A549 (cell line): ENCODE measurements at regions not wholly inside any gene's neighbourhood (a gene's known extent, or its start where the extent isn't known, plus 50 kb on each side); places are given as distances from the start of the nearest gene placed in this dataset.

ENCODE experiments used
- ATAC-seq, 2 experiments: fragments of 200-7000 bp in 1 of 2; fragments of >200 bp in 1 of 2; cut with Nextera tagmentation in 1 of 2; cut with Tn5 transposase in 1 of 2; 3 replicates each; pipeline versions ENCODE4 v1.8.0 to v1.9.1; 2018 to 2020; ENCODE audit warnings: mild to moderate bottlenecking in 1 of 2, moderate library complexity in 1 of 2
- CTCF ChIA-PET: fragments of 300-600 bp; sonication (Branson Sonifier 250); formaldehyde crosslinking; extraction: SDS; loops from one replicate; lab custom pipeline; 2021; ENCODE audit warnings: antibody characterized with exemption, inconsistent platforms; lab: Yijun Ruan, JAX
- POLR2A ChIA-PET: fragments of 350-600 bp; formaldehyde crosslinking; extraction: SDS; loops from one replicate; lab custom pipeline; 2021; ENCODE audit warnings: antibody characterized with exemption, inconsistent platforms; lab: Yijun Ruan, JAX
- DNase-seq, 2 experiments: peaks; one replicate each; pipeline versions ENCODE4 v3.0.0 to v3.0.0-alpha.2; 2011 to 2016; ENCODE audit warnings: low read depth in 1 of 2, low spot score in 1 of 2
- FAIRE-seq: peaks from 2 replicates; lab custom pipeline; 2011; peaks lifted over from hg19 to GRCh38; lab: Jason Lieb, UNC
- H3K27ac ChIP-seq, 2 experiments: fragments of >200 bp; sonication (Bioruptor Twin); formaldehyde crosslinking; 3 replicates each; pipeline ENCODE4 v1.5.1; 2016 to 2017
- H3K4me1 ChIP-seq: fragments of >200 bp; sonication (Bioruptor Twin); formaldehyde crosslinking; 3 replicates; pipeline ENCODE4 v1.6.1; 2016
- H3K4me2 ChIP-seq: fragments of >200 bp; sonication (Bioruptor Twin); formaldehyde crosslinking; 3 replicates; pipeline ENCODE4 v1.6.1; 2016
- H3K4me3 ChIP-seq: fragments of >200 bp; sonication (Bioruptor Twin); formaldehyde crosslinking; 3 replicates; pipeline ENCODE4 v1.5.1; 2016
- H3K9me3 ChIP-seq: fragments of >200 bp; sonication (Bioruptor Twin); formaldehyde crosslinking; 3 replicates; pipeline ENCODE4 v1.6.1; 2016
- CEBPB ChIP-seq, 2 experiments: fragments of >200 bp in 1 of 2; sonication (Bioruptor Twin) in 1 of 2; formaldehyde crosslinking in 1 of 2; IDR thresholded peaks; 2 replicates each; pipeline ENCODE4 v1.6.1; 2012 to 2016
- CTCF ChIP-seq: fragments of >200 bp; sonication (Bioruptor Twin); formaldehyde crosslinking; IDR thresholded peaks from 3 replicates; pipeline ENCODE4 v1.5.1; 2016
- E2F6 ChIP-seq: IDR thresholded peaks from 2 replicates; pipeline ENCODE4 v1.6.1; 2012; ENCODE audit warnings: low read depth, borderline replicate concordance
- EHF ChIP-seq: fragments of 250-450 bp; sonication (Bioruptor Pico); IDR thresholded peaks from 2 replicates; pipeline ENCODE4 v1.5.0; 2020; ENCODE audit warnings: mild to moderate bottlenecking
- EHMT2 ChIP-seq: fragments of 200-600 bp; sonication (generic); IDR thresholded peaks from 2 replicates; pipeline ENCODE4 v1.6.1; 2016; ENCODE audit warnings: antibody characterized with exemption, low read depth, mild to moderate bottlenecking, moderate library complexity
- EP300 ChIP-seq, 2 experiments: fragments of >200 bp; sonication (Bioruptor Twin); formaldehyde crosslinking; IDR thresholded peaks; 2 replicates in 1 of 2; 3 replicates in 1 of 2; pipeline ENCODE4 v1.6.1; 2016 to 2017
- FOSL2 ChIP-seq, 2 experiments: fragments of 450-650 bp in 1 of 2; fragments of >200 bp in 1 of 2; sonication (Bioruptor Twin) in 1 of 2; formaldehyde crosslinking; IDR thresholded peaks; 2 replicates each; pipeline versions ENCODE4 v1.5.0 to v1.6.1; 2016 to 2020; ENCODE audit warnings: mild to moderate bottlenecking in 1 of 2, moderate library complexity in 1 of 2
- FOXS1 ChIP-seq: fragments of 250-450 bp; sonication (Bioruptor Pico); IDR thresholded peaks from 2 replicates; pipeline ENCODE4 v1.5.0; 2020; ENCODE audit warnings: mild to moderate bottlenecking, moderate library complexity
- HEYL ChIP-seq: fragments of 250-450 bp; sonication (Bioruptor Pico); IDR thresholded peaks from 2 replicates; pipeline ENCODE4 v1.8.0; 2021; ENCODE audit warnings: mild to moderate bottlenecking, moderate library complexity
- HMGXB4 ChIP-seq: fragments of 250-450 bp; sonication (Bioruptor Pico); IDR thresholded peaks from 2 replicates; pipeline ENCODE4 v1.5.0; 2021; ENCODE audit warnings: mild to moderate bottlenecking, moderate library complexity, borderline replicate concordance
- JUN ChIP-seq, 2 experiments: fragments of >200 bp; sonication (Bioruptor Twin); formaldehyde crosslinking; IDR thresholded peaks; 2 replicates in 1 of 2; 3 replicates in 1 of 2; pipeline ENCODE4 v1.6.1; 2016 to 2017
- JUNB ChIP-seq: fragments of >200 bp; sonication (Bioruptor Twin); formaldehyde crosslinking; IDR thresholded peaks from 2 replicates; pipeline ENCODE4 v1.6.1; 2016
- KDM5A ChIP-seq: fragments of 200-600 bp; sonication (generic); IDR thresholded peaks from 2 replicates; pipeline ENCODE4 v1.6.1; 2016; ENCODE audit warnings: antibody characterized with exemption, mild to moderate bottlenecking
- MAFK ChIP-seq: fragments of 450-650 bp; IDR thresholded peaks from 2 replicates; pipeline ENCODE4 v1.6.1; 2014; ENCODE audit not compliant: partially characterized antibody
- MAX ChIP-seq: IDR thresholded peaks from 2 replicates; pipeline ENCODE4 v1.6.1; 2012
- NFE2L2 ChIP-seq: fragments of 150-350 bp; conservative IDR thresholded peaks from 2 replicates; pipeline ENCODE4 v1.6.1; 2014; ENCODE audit warnings: low read length
- PHF8 ChIP-seq: fragments of 200-600 bp; sonication (generic); IDR thresholded peaks from 2 replicates; pipeline ENCODE4 v1.6.1; 2016; ENCODE audit warnings: low read depth, mild to moderate bottlenecking, antibody characterized with exemption, moderate library complexity, borderline replicate concordance
- POLR2A ChIP-seq: IDR thresholded peaks from 2 replicates; pipeline ENCODE4 v1.6.1; 2012; ENCODE audit warnings: mild to moderate bottlenecking, low read length
- POLR2AphosphoS2 ChIP-seq: conservative IDR thresholded peaks from 2 replicates; pipeline ENCODE4 v1.6.1; 2012; ENCODE audit warnings: low read length, improper control_type of control experiment, inconsistent platforms
- RAD21 ChIP-seq, 2 experiments: fragments of >200 bp in 1 of 2; sonication (Bioruptor Twin) in 1 of 2; formaldehyde crosslinking in 1 of 2; IDR thresholded peaks in 1 of 2; conservative IDR thresholded peaks in 1 of 2; 2 replicates in 1 of 2; 3 replicates in 1 of 2; pipeline ENCODE4 v1.6.1; 2012 to 2018; ENCODE audit warnings: inconsistent platforms in 1 of 2
- REST ChIP-seq: fragments of 200-600 bp; sonication (generic); IDR thresholded peaks from 2 replicates; pipeline ENCODE4 v1.6.1; 2016; ENCODE audit warnings: antibody characterized with exemption, mild to moderate bottlenecking, moderate library complexity
- RFX5 ChIP-seq: fragments of 450-650 bp; IDR thresholded peaks from 2 replicates; pipeline ENCODE4 v1.7.1; 2014; ENCODE audit warnings: antibody characterized with exemption, mild to moderate bottlenecking, moderate library complexity
- RNF2 ChIP-seq: fragments of 200-600 bp; sonication (generic); IDR thresholded peaks from 2 replicates; pipeline ENCODE4 v1.6.1; 2016; ENCODE audit warnings: low read depth, mild to moderate bottlenecking, antibody characterized with exemption, moderate library complexity, borderline replicate concordance
- SMC3 ChIP-seq: fragments of >200 bp; sonication (Bioruptor Twin); formaldehyde crosslinking; IDR thresholded peaks from 3 replicates; pipeline ENCODE4 v1.6.1; 2018; ENCODE audit warnings: inconsistent platforms
- TP53 ChIP-seq: fragments of 250-450 bp; sonication (Bioruptor Pico); IDR thresholded peaks from 2 replicates; pipeline ENCODE4 v1.5.0; 2021; ENCODE audit warnings: mild to moderate bottlenecking, moderate library complexity
- USF2 ChIP-seq: fragments of 450-650 bp; IDR thresholded peaks from 2 replicates; pipeline ENCODE4 v1.6.1; 2014; ENCODE audit warnings: antibody characterized with exemption
- ZFP36 ChIP-seq: fragments of 450-650 bp; IDR thresholded peaks from 2 replicates; pipeline ENCODE4 v1.6.1; 2014; ENCODE audit warnings: borderline replicate concordance; ENCODE audit not compliant: partially characterized antibody
- ZNF302 ChIP-seq: fragments of 250-450 bp; sonication (Bioruptor Pico); IDR thresholded peaks from 2 replicates; pipeline ENCODE4 v1.9.0; 2021; ENCODE audit warnings: inconsistent platforms, mild to moderate bottlenecking, moderate library complexity
- ZSCAN20 ChIP-seq: fragments of 250-450 bp; sonication (Bioruptor Pico); IDR thresholded peaks from 2 replicates; pipeline ENCODE4 v1.8.0; 2022; ENCODE audit warnings: mild to moderate bottlenecking, moderate library complexity
- WGBS: methylation state at CpG from one replicate; pipeline ENCODE4 v1.1.6; 2017; ENCODE audit errors: missing lambda C conversion rate; 5-methylcytosine and 5-hydroxymethylcytosine counted together

- Histone ChIP-seq H3K27ac (no peak overlapping the region), H3K9me3 (no peaks in the 10 kb centered on the region; the same call in 2 of the 3 replicates), H3K4me3 (no peak overlapping the region), H3K4me1 (no peaks in the 10 kb centered on the region), H3K4me2 (no peak overlapping the region)
- ChIA-PET CTCF (no interaction called here), POLR2A (no interaction called here)
- DNase-seq (no peak), ATAC-seq (no peak), FAIRE-seq (no peak)
- 18% methylated on average over 9 of the region's 9 CpGs for WGBS
- TF ChIP-seq JUN (IDR thresholded peaks at IDR 0.05) = no peak
- TF ChIP-seq TP53 (CRISPR knock-in tag) = no peak
- no peak for TF ChIP-seq RFX5
- no peak for TF ChIP-seq KDM5A
- TF ChIP-seq FOXS1 = no peak
- TF ChIP-seq JUNB = no peak
- no peak for TF ChIP-seq EHF
- no peak for TF ChIP-seq RAD21 (conservative IDR thresholded peaks at IDR 0.05 in 1 of 2, IDR thresholded peaks at IDR 0.05 in 1 of 2)
- TF ChIP-seq REST = no peak
- TF ChIP-seq CEBPB (IDR thresholded peaks at IDR 0.05) = no peak
- no peak for TF ChIP-seq ZFP36
- TF ChIP-seq POLR2A = no peak
- no peak for TF ChIP-seq MAX
- TF ChIP-seq EP300 (IDR thresholded peaks at IDR 0.05) = no peak
- TF ChIP-seq ZSCAN20 = no peak
- TF ChIP-seq POLR2AphosphoS2 = no peak
- TF ChIP-seq HEYL (CRISPR knock-in tag) = no peak
- no peak for TF ChIP-seq RNF2
- no peak for TF ChIP-seq PHF8
Measured at GRCh38 chr5:2496126-2496525, 255.4 kb downstream of the IRX2 start.

- 23% methylated on average over 8 of the region's 8 CpGs for WGBS
- TF ChIP-seq SMC3 (no peak), CEBPB (IDR thresholded peaks at IDR 0.05) (no peak), USF2 (no peak), HMGXB4 (CRISPR knock-in tag) (no peak), ZNF302 (no peak), TP53 (CRISPR knock-in tag) (no peak), HEYL (CRISPR knock-in tag) (no peak), FOSL2 (IDR thresholded peaks at IDR 0.05) (no peak), FOSL2 (CRISPR knock-in tag; IDR thresholded peaks at IDR 0.05) (no peak), ZFP36 (no peak), E2F6 (no peak), EHMT2 (no peak), NFE2L2 (no peak), CTCF (no peak), MAFK (no peak)
- ATAC-seq (no peak), FAIRE-seq (no peak), DNase-seq (no peak)
- Histone ChIP-seq H3K27ac (no peak overlapping the region), H3K4me2 (no peak overlapping the region), H3K9me3 (no peaks in the 10 kb centered on the region; the same call in 2 of the 3 replicates), H3K4me3 (no peak overlapping the region), H3K4me1 (no peaks in the 10 kb centered on the region)
- POLR2A ChIA-PET = no interaction called here
- CTCF ChIA-PET = no interaction called here
Measured at GRCh38 chr5:2493356-2493755, 258.1 kb downstream of the IRX2 start.
